GM13976 (cell line): ENCODE measurements at regions not wholly inside any gene's neighbourhood (a gene's known extent, or its start where the extent isn't known, plus 50 kb on each side); places are given as distances from the start of the nearest gene placed in this dataset.

ENCODE experiments used
- DNase-seq: peaks from one replicate; pipeline ENCODE4 v3.0.0; 2012; ENCODE audit warnings: low spot score
- CTCF ChIP-seq: IDR thresholded peaks from 2 replicates; pipeline ENCODE4 v1.5.1; 2012; ENCODE audit warnings: borderline replicate concordance, mild to moderate bottlenecking; ENCODE audit not compliant: insufficient read depth; ENCODE audit errors: extremely low read depth, missing control alignments, control extremely low read depth
- in situ Hi-C: fragments of 300-500 bp; cut with MboI; formaldehyde crosslinking; loops from one replicate; pipeline ENCODE4 v1.12.0; 2022; ENCODE audit warnings: low sequenced_read_pairs, mixed read lengths, inconsistent platforms; ENCODE audit not compliant: unreplicated experiment

GRCh38 chr2:80830891-80831290, 526.3 kb upstream of the LRRTM1 start:
- no peak for TF ChIP-seq CTCF
- DNase-seq, result no peak
- in situ Hi-C loops, result no loop called here

- no peak for TF ChIP-seq CTCF
- in situ Hi-C loops, result no loop called here
- DNase-seq, result no peak
These were observed 518.4 kb upstream of the LRRTM1 start for GRCh38 chr2:80822999-80823398.

GRCh38 chr2:80815259-80815658, 510.7 kb upstream of the LRRTM1 start:
- in situ Hi-C loops, result no loop called here
- no peak for DNase-seq
- TF ChIP-seq CTCF, result no peak

GRCh38 chr2:80786584-80786983, 482.0 kb upstream of the LRRTM1 start:
- in situ Hi-C loops, result no loop called here
- no peak for TF ChIP-seq CTCF
- no peak for DNase-seq

GRCh38 chr2:80778704-80779103, 474.2 kb upstream of the LRRTM1 start:
- in situ Hi-C loops, result no loop called here
- DNase-seq, result no peak
- TF ChIP-seq CTCF, result no peak

- TF ChIP-seq CTCF, result no peak
- in situ Hi-C loops, result no loop called here
- no peak for DNase-seq
These were observed 444.0 kb upstream of the LRRTM1 start for GRCh38 chr2:80748592-80748991.

GRCh38 chr2:80737047-80737446, 432.5 kb upstream of the LRRTM1 start:
- TF ChIP-seq CTCF, result no peak
- in situ Hi-C loops, result no loop called here
- no peak for DNase-seq
